Right kidney (tissue), 1 donor: ENCODE measurements at regions not wholly inside any gene's neighbourhood (a gene's known extent, or its start where the extent isn't known, plus 50 kb on each side); places are given as distances from the start of the nearest gene placed in this dataset.
"Not testable (repeated sequence)": the region's sequence is repeated elsewhere in the genome, so short reads cannot be mapped to it uniquely, and the experiment has no call there.

Experiments used
- DNase-seq: peaks from one replicate; pipeline ENCODE4 v3.0.0-alpha.2; 2016

- DNase-seq: no peak
Measured at GRCh38 chrX:39773150-39773549, 324.6 kb downstream of the BCOR start.

GRCh38 chrX:39773923-39774773 lies 323.6 kb downstream of the BCOR start:
- DNase-seq: no peak

- no peak for DNase-seq
Measured at GRCh38 chrX:39774774-39775328, 322.9 kb downstream of the BCOR start.

GRCh38 chrX:39777623-39778025 lies 320.1 kb downstream of the BCOR start:
- no peak for DNase-seq

GRCh38 chrX:39779952-39780783 lies 317.6 kb downstream of the BCOR start:
- DNase-seq: no peak

GRCh38 chrX:39782276-39782675 lies 315.5 kb downstream of the BCOR start:
- DNase-seq: no peak

- no peak for DNase-seq
Measured at GRCh38 chrX:39787999-39788398, 309.8 kb downstream of the BCOR start.

GRCh38 chrX:39788521-39788920 lies 309.2 kb downstream of the BCOR start:
- DNase-seq: no peak

- no peak for DNase-seq
Measured at GRCh38 chrX:39791691-39792090, 306.1 kb downstream of the BCOR start.

GRCh38 chrX:39795605-39796004 lies 302.2 kb downstream of the BCOR start:
- DNase-seq: no peak

- DNase-seq: no peak
Measured at GRCh38 chrX:39796856-39797255, 300.9 kb downstream of the BCOR start.

- DNase-seq: not testable (repeated sequence)
Measured at GRCh38 chrX:39798488-39798887, 299.3 kb downstream of the BCOR start.

GRCh38 chrX:39802354-39802753 lies 295.4 kb downstream of the BCOR start:
- DNase-seq: no peak

GRCh38 chrX:39802908-39803307 lies 294.9 kb downstream of the BCOR start:
- DNase-seq: no peak

- no peak for DNase-seq
Measured at GRCh38 chrX:39805022-39805421, 292.7 kb downstream of the BCOR start.

GRCh38 chrX:39805825-39806224 lies 291.9 kb downstream of the BCOR start:
- DNase-seq: no peak

GRCh38 chrX:39808471-39808917 lies 289.3 kb downstream of the BCOR start:
- DNase-seq: no peak

GRCh38 chrX:39809331-39809730 lies 288.4 kb downstream of the BCOR start:
- DNase-seq: no peak

- no peak for DNase-seq
Measured at GRCh38 chrX:39810901-39811300, 286.9 kb downstream of the BCOR start.

- DNase-seq: no peak
Measured at GRCh38 chrX:39811376-39811775, 286.4 kb downstream of the BCOR start.

GRCh38 chrX:39813631-39814277 lies 284.0 kb downstream of the BCOR start:
- DNase-seq: no peak

- no peak for DNase-seq
Measured at GRCh38 chrX:39814391-39814790, 283.4 kb downstream of the BCOR start.

GRCh38 chrX:39815631-39816030 lies 282.1 kb downstream of the BCOR start:
- no peak for DNase-seq
